Natural killer cell (primary cell): ENCODE measurements at regions not wholly inside any gene's neighbourhood (a gene's known extent, or its start where the extent isn't known, plus 50 kb on each side); places are given as distances from the start of the nearest gene placed in this dataset.

Experiments used
- ATAC-seq, 3 donors: fragments of 150-1000 bp in 2 of 3; fragments of 200-7000 bp in 1 of 3; cut with Tn5 transposase; 1 replicate in 1 of 3; 2 replicates in 2 of 3; pipeline ENCODE4 v1.10.0; 2021; ENCODE audit warnings: mild to moderate bottlenecking in 2 of 3, moderate library complexity in 2 of 3
- DNase-seq, 2 donors: peaks; one replicate each; pipeline versions ENCODE4 v3.0.0 to v3.0.0-alpha.2; 2013 to 2021; ENCODE audit warnings: mixed read lengths in 1 of 2
- H3K27ac ChIP-seq: one replicate; pipeline ENCODE4 v1.5.1; 2013; ENCODE audit warnings: mild to moderate bottlenecking, low read length
- H3K27me3 ChIP-seq: one replicate; pipeline ENCODE4 v1.6.1; 2013; ENCODE audit warnings: low read length; ENCODE audit not compliant: control insufficient read depth, insufficient read depth
- H3K36me3 ChIP-seq: one replicate; pipeline ENCODE4 v1.6.1; 2013; ENCODE audit warnings: low read length; ENCODE audit not compliant: control insufficient read depth, insufficient read depth
- H3K4me1 ChIP-seq: one replicate; pipeline ENCODE4 v1.6.1; 2013; ENCODE audit warnings: low read length; ENCODE audit not compliant: control insufficient read depth, insufficient read depth
- H3K4me3 ChIP-seq: one replicate; pipeline ENCODE4 v1.5.1; 2013; ENCODE audit warnings: low read length
- H3K9me3 ChIP-seq: one replicate; pipeline ENCODE4 v1.6.1; 2013; ENCODE audit warnings: low read length; ENCODE audit not compliant: control insufficient read depth, insufficient read depth
- H3K27ac Mint-ChIP-seq, 2 donors: one replicate each; pipeline ENCODE4 v1.8.0; 2022; ENCODE audit warnings: mild to moderate bottlenecking in 2 of 2, mixed read lengths in 2 of 2, moderate library complexity in 1 of 2
- H3K27me3 Mint-ChIP-seq, 2 donors: one replicate each; pipeline ENCODE4 v1.8.0; 2022; ENCODE audit warnings: low read depth in 2 of 2, mixed read lengths in 2 of 2
- H3K36me3 Mint-ChIP-seq: one replicate; pipeline ENCODE4 v1.8.0; 2022; ENCODE audit warnings: mixed read lengths
- H3K4me1 Mint-ChIP-seq, 2 donors: one replicate each; pipeline ENCODE4 v1.8.0; 2022; ENCODE audit warnings: mixed read lengths in 2 of 2
- H3K4me3 Mint-ChIP-seq: one replicate; pipeline ENCODE4 v1.8.0; 2022; ENCODE audit warnings: mild to moderate bottlenecking, moderate library complexity, mixed read lengths
- H3K9me3 Mint-ChIP-seq, 2 donors: one replicate each; pipeline ENCODE4 v1.8.0; 2022; ENCODE audit warnings: mixed read lengths in 2 of 2
- CTCF ChIP-seq: fragments of 200-600 bp; IDR thresholded peaks from one replicate; pipeline ENCODE4 v1.8.0; 2022; ENCODE audit warnings: antibody characterized with exemption
- WGBS: methylation state at CpG from one replicate; pipeline ENCODE4 v1.1.7; 2013; ENCODE audit warnings: missing lambda C conversion rate; ENCODE audit not compliant: insufficient coverage; 5-methylcytosine and 5-hydroxymethylcytosine counted together
- intact Hi-C: fragments of 100-400 bp; cut with micrococcal nuclease; formaldehyde crosslinking; loops from one replicate; pipeline ENCODE4 v1.14.2; 2022

GRCh38 chr13:21871919-21872318 lies 201.0 kb downstream of the FGF9 start:
- no peak for DNase-seq
- no peak overlapping the region for H3K27ac Mint-ChIP-seq
- no peak overlapping the region for H3K27ac ChIP-seq

GRCh38 chr13:21872795-21873194 lies 201.9 kb downstream of the FGF9 start:
- H3K36me3 Mint-ChIP-seq: no peaks in the 10 kb centered on the region
- no peak for DNase-seq
- Histone ChIP-seq H3K4me1 (no peaks in the 10 kb centered on the region), H3K27me3 (no peaks in the 10 kb centered on the region), H3K9me3 (no peaks in the 10 kb centered on the region), H3K27ac (no peak overlapping the region), H3K36me3 (no peaks in the 10 kb centered on the region), H3K4me3 (no peak overlapping the region)
- no peak overlapping the region for H3K27ac Mint-ChIP-seq
- WGBS: 64% methylated on average over 5 of the region's 5 CpGs
- intact Hi-C loops: no loop called here
- no peak for ATAC-seq
- no peaks in the 10 kb centered on the region for H3K27me3 Mint-ChIP-seq
- H3K9me3 Mint-ChIP-seq: no peaks in the 10 kb centered on the region
- no peaks in the 10 kb centered on the region for H3K4me1 Mint-ChIP-seq
- H3K4me3 Mint-ChIP-seq: no peak overlapping the region
- TF ChIP-seq CTCF: no peak

More at GRCh38 chr13:21871919-21872318, 201.0 kb downstream of the FGF9 start:
- Histone ChIP-seq H3K27me3 (no peaks in the 10 kb centered on the region), H3K36me3 (no peaks in the 10 kb centered on the region), H3K4me3 (no peak overlapping the region), H3K4me1 (no peaks in the 10 kb centered on the region), H3K9me3 (no peaks in the 10 kb centered on the region)
- no peak for ATAC-seq
- TF ChIP-seq CTCF: no peak
- Mint-ChIP-seq H3K9me3 (no peaks in the 10 kb centered on the region), H3K4me3 (no peak overlapping the region), H3K27me3 (no peaks in the 10 kb centered on the region), H3K36me3 (no peaks in the 10 kb centered on the region), H3K4me1 (no peaks in the 10 kb centered on the region)
- 58% methylated on average over 3 of the region's 5 CpGs for WGBS
- intact Hi-C loops: no loop called here

GRCh38 chr13:21875116-21875515 lies 204.2 kb downstream of the FGF9 start:
- Histone ChIP-seq H3K27ac (no peak overlapping the region), H3K9me3 (no peaks in the 10 kb centered on the region), H3K4me3 (no peak overlapping the region), H3K4me1 (no peaks in the 10 kb centered on the region), H3K36me3 (no peaks in the 10 kb centered on the region), H3K27me3 (no peaks in the 10 kb centered on the region)
- H3K4me1 Mint-ChIP-seq: peaks cover 0 to 3% of the 10 kb centered on the region in 2 donors
- no peak overlapping the region for H3K4me3 Mint-ChIP-seq
- no peaks in the 10 kb centered on the region for H3K9me3 Mint-ChIP-seq
- ATAC-seq (no peak), DNase-seq (no peak)
- intact Hi-C loops: no loop called here
- no peaks in the 10 kb centered on the region for H3K36me3 Mint-ChIP-seq
- WGBS: 74% methylated on average over 6 of the region's 9 CpGs
- no peak overlapping the region for H3K27ac Mint-ChIP-seq
- no peaks in the 10 kb centered on the region for H3K27me3 Mint-ChIP-seq
- TF ChIP-seq CTCF: no peak

- Mint-ChIP-seq H3K27me3 (peaks cover 8 to 11% of the 10 kb centered on the region in 2 donors), H3K4me1 (peaks cover 0 to 3% of the 10 kb centered on the region in 2 donors), H3K27ac (no peak overlapping the region), H3K36me3 (no peaks in the 10 kb centered on the region), H3K9me3 (no peaks in the 10 kb centered on the region), H3K4me3 (no peak overlapping the region)
- Histone ChIP-seq H3K36me3 (no peaks in the 10 kb centered on the region), H3K4me3 (no peak overlapping the region), H3K27me3 (no peaks in the 10 kb centered on the region), H3K27ac (no peak overlapping the region), H3K9me3 (no peaks in the 10 kb centered on the region), H3K4me1 (no peaks in the 10 kb centered on the region)
- DNase-seq (no peak), ATAC-seq (no peak)
- TF ChIP-seq CTCF: no peak
- intact Hi-C loops: no loop called here
- WGBS: 85% methylated on average over 8 of the region's 8 CpGs
Measured at GRCh38 chr13:21879263-21879914, 208.5 kb downstream of the FGF9 start.
